ENCODE measurements at regions not wholly inside any gene's neighbourhood (a gene's known extent, or its start where the extent isn't known, plus 50 kb on each side); places are given as distances from the start of the nearest gene placed in this dataset.

DNA sequence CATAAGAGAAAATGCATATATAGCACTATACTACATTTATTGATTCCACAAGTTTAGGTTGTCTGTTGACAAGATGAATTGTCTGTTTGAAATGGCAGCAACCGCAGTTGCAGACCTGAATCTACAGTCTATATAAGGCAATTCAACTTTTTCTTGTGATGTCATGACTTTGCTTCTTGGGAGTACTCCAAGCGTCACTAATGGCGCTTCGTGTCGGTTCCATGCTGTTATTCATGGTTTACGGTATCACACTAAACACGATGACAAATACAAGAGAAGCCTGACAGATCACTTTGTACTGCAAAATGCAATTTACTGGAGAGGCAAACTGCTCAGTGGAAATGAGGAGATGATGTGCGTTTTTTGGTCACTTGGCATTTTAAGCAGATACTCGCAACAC lies 280.3 kb upstream of the TCF21 start (continued):
- TF ChIP-seq, protein P1, sequence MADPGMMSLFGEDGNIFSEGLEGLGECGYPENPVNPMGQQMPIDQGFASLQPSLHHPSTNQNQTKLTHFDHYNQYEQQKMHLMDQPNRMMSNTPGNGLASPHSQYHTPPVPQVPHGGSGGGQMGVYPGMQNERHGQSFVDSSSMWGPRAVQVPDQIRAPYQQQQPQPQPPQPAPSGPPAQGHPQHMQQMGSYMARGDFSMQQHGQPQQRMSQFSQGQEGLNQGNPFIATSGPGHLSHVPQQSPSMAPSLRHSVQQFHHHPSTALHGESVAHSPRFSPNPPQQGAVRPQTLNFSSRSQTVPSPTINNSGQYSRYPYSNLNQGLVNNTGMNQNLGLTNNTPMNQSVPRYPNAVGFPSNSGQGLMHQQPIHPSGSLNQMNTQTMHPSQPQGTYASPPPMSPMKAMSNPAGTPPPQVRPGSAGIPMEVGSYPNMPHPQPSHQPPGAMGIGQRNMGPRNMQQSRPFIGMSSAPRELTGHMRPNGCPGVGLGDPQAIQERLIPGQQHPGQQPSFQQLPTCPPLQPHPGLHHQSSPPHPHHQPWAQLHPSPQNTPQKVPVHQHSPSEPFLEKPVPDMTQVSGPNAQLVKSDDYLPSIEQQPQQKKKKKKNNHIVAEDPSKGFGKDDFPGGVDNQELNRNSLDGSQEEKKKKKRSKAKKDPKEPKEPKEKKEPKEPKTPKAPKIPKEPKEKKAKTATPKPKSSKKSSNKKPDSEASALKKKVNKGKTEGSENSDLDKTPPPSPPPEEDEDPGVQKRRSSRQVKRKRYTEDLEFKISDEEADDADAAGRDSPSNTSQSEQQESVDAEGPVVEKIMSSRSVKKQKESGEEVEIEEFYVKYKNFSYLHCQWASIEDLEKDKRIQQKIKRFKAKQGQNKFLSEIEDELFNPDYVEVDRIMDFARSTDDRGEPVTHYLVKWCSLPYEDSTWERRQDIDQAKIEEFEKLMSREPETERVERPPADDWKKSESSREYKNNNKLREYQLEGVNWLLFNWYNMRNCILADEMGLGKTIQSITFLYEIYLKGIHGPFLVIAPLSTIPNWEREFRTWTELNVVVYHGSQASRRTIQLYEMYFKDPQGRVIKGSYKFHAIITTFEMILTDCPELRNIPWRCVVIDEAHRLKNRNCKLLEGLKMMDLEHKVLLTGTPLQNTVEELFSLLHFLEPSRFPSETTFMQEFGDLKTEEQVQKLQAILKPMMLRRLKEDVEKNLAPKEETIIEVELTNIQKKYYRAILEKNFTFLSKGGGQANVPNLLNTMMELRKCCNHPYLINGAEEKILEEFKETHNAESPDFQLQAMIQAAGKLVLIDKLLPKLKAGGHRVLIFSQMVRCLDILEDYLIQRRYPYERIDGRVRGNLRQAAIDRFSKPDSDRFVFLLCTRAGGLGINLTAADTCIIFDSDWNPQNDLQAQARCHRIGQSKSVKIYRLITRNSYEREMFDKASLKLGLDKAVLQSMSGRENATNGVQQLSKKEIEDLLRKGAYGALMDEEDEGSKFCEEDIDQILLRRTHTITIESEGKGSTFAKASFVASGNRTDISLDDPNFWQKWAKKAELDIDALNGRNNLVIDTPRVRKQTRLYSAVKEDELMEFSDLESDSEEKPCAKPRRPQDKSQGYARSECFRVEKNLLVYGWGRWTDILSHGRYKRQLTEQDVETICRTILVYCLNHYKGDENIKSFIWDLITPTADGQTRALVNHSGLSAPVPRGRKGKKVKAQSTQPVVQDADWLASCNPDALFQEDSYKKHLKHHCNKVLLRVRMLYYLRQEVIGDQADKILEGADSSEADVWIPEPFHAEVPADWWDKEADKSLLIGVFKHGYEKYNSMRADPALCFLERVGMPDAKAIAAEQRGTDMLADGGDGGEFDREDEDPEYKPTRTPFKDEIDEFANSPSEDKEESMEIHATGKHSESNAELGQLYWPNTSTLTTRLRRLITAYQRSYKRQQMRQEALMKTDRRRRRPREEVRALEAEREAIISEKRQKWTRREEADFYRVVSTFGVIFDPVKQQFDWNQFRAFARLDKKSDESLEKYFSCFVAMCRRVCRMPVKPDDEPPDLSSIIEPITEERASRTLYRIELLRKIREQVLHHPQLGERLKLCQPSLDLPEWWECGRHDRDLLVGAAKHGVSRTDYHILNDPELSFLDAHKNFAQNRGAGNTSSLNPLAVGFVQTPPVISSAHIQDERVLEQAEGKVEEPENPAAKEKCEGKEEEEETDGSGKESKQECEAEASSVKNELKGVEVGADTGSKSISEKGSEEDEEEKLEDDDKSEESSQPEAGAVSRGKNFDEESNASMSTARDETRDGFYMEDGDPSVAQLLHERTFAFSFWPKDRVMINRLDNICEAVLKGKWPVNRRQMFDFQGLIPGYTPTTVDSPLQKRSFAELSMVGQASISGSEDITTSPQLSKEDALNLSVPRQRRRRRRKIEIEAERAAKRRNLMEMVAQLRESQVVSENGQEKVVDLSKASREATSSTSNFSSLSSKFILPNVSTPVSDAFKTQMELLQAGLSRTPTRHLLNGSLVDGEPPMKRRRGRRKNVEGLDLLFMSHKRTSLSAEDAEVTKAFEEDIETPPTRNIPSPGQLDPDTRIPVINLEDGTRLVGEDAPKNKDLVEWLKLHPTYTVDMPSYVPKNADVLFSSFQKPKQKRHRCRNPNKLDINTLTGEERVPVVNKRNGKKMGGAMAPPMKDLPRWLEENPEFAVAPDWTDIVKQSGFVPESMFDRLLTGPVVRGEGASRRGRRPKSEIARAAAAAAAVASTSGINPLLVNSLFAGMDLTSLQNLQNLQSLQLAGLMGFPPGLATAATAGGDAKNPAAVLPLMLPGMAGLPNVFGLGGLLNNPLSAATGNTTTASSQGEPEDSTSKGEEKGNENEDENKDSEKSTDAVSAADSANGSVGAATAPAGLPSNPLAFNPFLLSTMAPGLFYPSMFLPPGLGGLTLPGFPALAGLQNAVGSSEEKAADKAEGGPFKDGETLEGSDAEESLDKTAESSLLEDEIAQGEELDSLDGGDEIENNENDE (IDR thresholded peaks at IDR 0.05; ENCODE audit: insufficient replicate concordance, low read length), result no peak

All from H1 (cell line).